Astrocyte (in vitro differentiated cells and primary cell): ENCODE measurements at regions not wholly inside any gene's neighbourhood (a gene's known extent, or its start where the extent isn't known, plus 50 kb on each side); places are given as distances from the start of the nearest gene placed in this dataset.

ENCODE experiments used
- DNase-seq: peaks from one replicate; pipeline ENCODE4 v3.0.0-alpha.2; 2010; ENCODE audit warnings: low read depth
- FAIRE-seq: peaks from 2 replicates; lab custom pipeline; 2011; peaks lifted over from hg19 to GRCh38; lab: Jason Lieb, UNC
- H2AFZ ChIP-seq: 2 replicates; pipeline ENCODE4 v1.6.0; 2012; ENCODE audit warnings: low read depth, low read length, inconsistent platforms
- H3K27ac ChIP-seq: 2 replicates; pipeline ENCODE4 v1.5.1; 2011; ENCODE audit warnings: low read depth, low read length, inconsistent platforms
- H3K27me3 ChIP-seq: 2 replicates; pipeline ENCODE4 v1.6.0; 2011; ENCODE audit warnings: low read length, inconsistent platforms; ENCODE audit not compliant: insufficient read depth
- H3K36me3 ChIP-seq: 2 replicates; pipeline ENCODE4 v1.5.1; 2011; ENCODE audit warnings: low read length, inconsistent platforms; ENCODE audit not compliant: insufficient read depth
- H3K4me1 ChIP-seq: 2 replicates; pipeline ENCODE4 v1.5.1; 2011; ENCODE audit warnings: low read length, inconsistent platforms; ENCODE audit not compliant: insufficient read depth
- H3K4me2 ChIP-seq: 2 replicates; pipeline ENCODE4 v1.6.0; 2012; ENCODE audit warnings: low read length, inconsistent platforms
- H3K4me3 ChIP-seq: 2 replicates; pipeline ENCODE4 v1.5.1; 2011; ENCODE audit warnings: low read depth, mild to moderate bottlenecking, low read length, inconsistent platforms; ENCODE audit not compliant: insufficient read depth
- H3K79me2 ChIP-seq: 2 replicates; pipeline ENCODE4 v1.6.0; 2012; ENCODE audit warnings: mild to moderate bottlenecking, low read length, inconsistent platforms; ENCODE audit not compliant: insufficient read depth
- H3K9ac ChIP-seq: 2 replicates; pipeline ENCODE4 v1.6.0; 2012; ENCODE audit warnings: mild to moderate bottlenecking, low read length, inconsistent platforms
- H3K9me3 ChIP-seq: 2 replicates; pipeline ENCODE4 v1.5.1; 2012; ENCODE audit warnings: low read depth, mild to moderate bottlenecking, low read length, inconsistent platforms; ENCODE audit not compliant: insufficient read depth
- H4K20me1 ChIP-seq: 2 replicates; pipeline ENCODE4 v1.6.0; 2012; ENCODE audit warnings: low read length, inconsistent platforms; ENCODE audit not compliant: insufficient read depth
- H3K27ac Mint-ChIP-seq: one replicate; pipeline ENCODE4 v1.8.0; 2021; ENCODE audit warnings: mild to moderate bottlenecking, mixed read lengths; ENCODE audit not compliant: unreplicated experiment
- H3K27me3 Mint-ChIP-seq: one replicate; pipeline ENCODE4 v1.8.0; 2021; ENCODE audit warnings: low read depth, mixed read lengths; ENCODE audit not compliant: unreplicated experiment
- H3K36me3 Mint-ChIP-seq: one replicate; pipeline ENCODE4 v1.8.0; 2021; ENCODE audit warnings: low read depth, mixed read lengths; ENCODE audit not compliant: unreplicated experiment
- H3K4me1 Mint-ChIP-seq: one replicate; pipeline ENCODE4 v1.8.0; 2021; ENCODE audit warnings: low read depth, mixed read lengths; ENCODE audit not compliant: unreplicated experiment
- H3K4me3 Mint-ChIP-seq: one replicate; pipeline ENCODE4 v1.8.0; 2021; ENCODE audit warnings: mild to moderate bottlenecking, moderate library complexity, mixed read lengths; ENCODE audit not compliant: unreplicated experiment
- H3K9me3 Mint-ChIP-seq: one replicate; pipeline ENCODE4 v1.8.0; 2021; ENCODE audit warnings: mild to moderate bottlenecking, mixed read lengths; ENCODE audit not compliant: unreplicated experiment
- CTCF ChIP-seq: IDR thresholded peaks from 2 replicates; pipeline ENCODE4 v1.5.1; 2011; ENCODE audit warnings: low read depth, mild to moderate bottlenecking, inconsistent platforms, low read length, moderate library complexity; ENCODE audit not compliant: insufficient read depth
- EZH2 ChIP-seq: IDR thresholded peaks from 2 replicates; pipeline ENCODE4 v1.6.1; 2012; ENCODE audit warnings: mild to moderate bottlenecking, low read length, inconsistent platforms; ENCODE audit not compliant: insufficient read depth

- DNase-seq (no peak), FAIRE-seq (no peak)
- H3K4me3 ChIP-seq, result no peak overlapping the region
- H2AFZ ChIP-seq, result no peak overlapping the region
- Mint-ChIP-seq H3K27me3 (peaks cover 8% of the 10 kb centered on the region), H3K9me3 (no peaks in the 10 kb centered on the region), H3K27ac (no peak overlapping the region), H3K4me3 (no peak overlapping the region), H3K36me3 (no peaks in the 10 kb centered on the region), H3K4me1 (peaks cover 3% of the 10 kb centered on the region)
- no peak overlapping the region for H3K9ac ChIP-seq
- H3K9me3 ChIP-seq, result no peaks in the 10 kb centered on the region
- H3K27me3 ChIP-seq, result no peaks in the 10 kb centered on the region
- H3K27ac ChIP-seq, result no peak overlapping the region
- H3K79me2 ChIP-seq, result no peaks in the 10 kb centered on the region
- no peaks in the 10 kb centered on the region for H3K4me1 ChIP-seq
- no peaks in the 10 kb centered on the region for H3K36me3 ChIP-seq
- TF ChIP-seq EZH2 (no peak), CTCF (no peak)
- H4K20me1 ChIP-seq, result no peaks in the 10 kb centered on the region
- H3K4me2 ChIP-seq, result no peak overlapping the region
Observed at GRCh38 chr14:54330876-54331275, 65.9 kb upstream of the CDKN3 start.

- H3K27ac Mint-ChIP-seq, result no peak overlapping the region
- Histone ChIP-seq H3K36me3 (no peaks in the 10 kb centered on the region), H3K4me3 (no peak overlapping the region), H3K4me2 (no peak overlapping the region), H3K27me3 (no peaks in the 10 kb centered on the region), H4K20me1 (no peaks in the 10 kb centered on the region), H3K4me1 (no peaks in the 10 kb centered on the region), H3K9ac (no peak overlapping the region), H3K27ac (no peak overlapping the region), H3K9me3 (no peaks in the 10 kb centered on the region), H3K79me2 (no peaks in the 10 kb centered on the region), H2AFZ (no peak overlapping the region)
- no peak overlapping the region for H3K4me3 Mint-ChIP-seq
- peaks cover 3% of the 10 kb centered on the region for H3K4me1 Mint-ChIP-seq
- no peaks in the 10 kb centered on the region for H3K9me3 Mint-ChIP-seq
- DNase-seq (no peak), FAIRE-seq (no peak)
- H3K36me3 Mint-ChIP-seq, result no peaks in the 10 kb centered on the region
- peaks cover 8% of the 10 kb centered on the region for H3K27me3 Mint-ChIP-seq
- TF ChIP-seq CTCF, result no peak
- TF ChIP-seq EZH2, result no peak
Observed at GRCh38 chr14:54331516-54331915, 65.3 kb upstream of the CDKN3 start.

GRCh38 chr14:54332490-54332889 lies 64.3 kb upstream of the CDKN3 start:
- Histone ChIP-seq H3K9ac (no peak overlapping the region), H3K27me3 (peaks cover 1% of the 10 kb centered on the region), H3K4me2 (no peak overlapping the region), H4K20me1 (no peaks in the 10 kb centered on the region), H3K36me3 (no peaks in the 10 kb centered on the region), H3K4me3 (no peak overlapping the region), H3K79me2 (no peaks in the 10 kb centered on the region), H3K9me3 (no peaks in the 10 kb centered on the region), H3K27ac (no peak overlapping the region), H2AFZ (no peak overlapping the region), H3K4me1 (no peaks in the 10 kb centered on the region)
- peaks cover 8% of the 10 kb centered on the region for H3K27me3 Mint-ChIP-seq
- H3K36me3 Mint-ChIP-seq, result no peaks in the 10 kb centered on the region
- no peaks in the 10 kb centered on the region for H3K9me3 Mint-ChIP-seq
- no peak overlapping the region for H3K27ac Mint-ChIP-seq
- H3K4me3 Mint-ChIP-seq, result no peak overlapping the region
- DNase-seq (no peak), FAIRE-seq (no peak)
- TF ChIP-seq CTCF (no peak), EZH2 (no peak)
- peaks cover 3% of the 10 kb centered on the region for H3K4me1 Mint-ChIP-seq
